NCI-H2196 (cell line): ENCODE measurements at regions not wholly inside any gene's neighbourhood (a gene's known extent, or its start where the extent isn't known, plus 50 kb on each side); places are given as distances from the start of the nearest gene placed in this dataset.

Experiments used
- DNase-seq: peaks from one replicate; lab custom pipeline; 2025; ENCODE audit not compliant: unreplicated experiment; lab: John Stamatoyannopoulos, UW

- no peak for DNase-seq
Observed at GRCh38 chr6:133630651-133631050, 258.3 kb upstream of the TCF21 start.

GRCh38 chr6:133631421-133631820 lies 257.5 kb upstream of the TCF21 start:
- DNase-seq: no peak

- DNase-seq: no peak
Observed at GRCh38 chr6:133632206-133632605, 256.7 kb upstream of the TCF21 start.

DNA sequence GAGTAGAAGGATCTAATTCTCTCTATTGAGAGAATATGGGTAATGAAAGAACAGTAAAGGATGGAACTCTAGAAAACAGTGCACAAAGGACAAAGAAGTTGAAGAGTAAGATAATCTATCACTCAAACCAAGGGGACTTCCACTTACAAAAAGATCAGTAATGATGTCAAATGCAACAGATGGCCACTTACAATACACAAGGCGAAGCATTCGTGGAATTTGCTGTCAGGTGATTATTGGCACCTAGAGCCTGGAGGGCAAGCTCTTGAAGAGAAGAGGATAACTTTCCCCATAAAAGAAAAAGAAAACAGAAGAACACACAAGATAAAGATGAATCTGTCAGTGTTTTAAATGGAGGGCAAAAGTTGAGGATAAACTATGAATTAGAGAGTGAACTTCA lies 256.0 kb upstream of the TCF21 start:
- DNase-seq: no peak

DNA sequence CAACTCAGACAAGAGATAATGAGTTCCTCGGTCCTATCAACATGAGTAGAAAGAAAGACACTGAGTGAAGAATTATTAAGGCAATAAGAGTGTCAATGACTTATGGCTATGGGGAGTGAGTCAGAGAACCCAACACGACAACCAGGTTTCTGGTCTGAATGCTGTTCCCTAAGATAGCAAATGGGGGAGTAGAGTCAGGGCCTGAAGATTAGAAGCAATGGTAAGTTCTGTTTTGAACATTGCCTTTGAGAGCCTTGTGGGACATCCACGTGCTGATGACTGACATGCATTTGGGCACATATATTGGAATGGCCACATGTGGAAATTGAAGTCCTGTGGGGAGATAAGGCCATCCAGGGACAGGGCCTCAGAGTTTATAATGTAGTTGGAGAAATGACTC lies 254.4 kb upstream of the TCF21 start:
- no peak for DNase-seq

DNA sequence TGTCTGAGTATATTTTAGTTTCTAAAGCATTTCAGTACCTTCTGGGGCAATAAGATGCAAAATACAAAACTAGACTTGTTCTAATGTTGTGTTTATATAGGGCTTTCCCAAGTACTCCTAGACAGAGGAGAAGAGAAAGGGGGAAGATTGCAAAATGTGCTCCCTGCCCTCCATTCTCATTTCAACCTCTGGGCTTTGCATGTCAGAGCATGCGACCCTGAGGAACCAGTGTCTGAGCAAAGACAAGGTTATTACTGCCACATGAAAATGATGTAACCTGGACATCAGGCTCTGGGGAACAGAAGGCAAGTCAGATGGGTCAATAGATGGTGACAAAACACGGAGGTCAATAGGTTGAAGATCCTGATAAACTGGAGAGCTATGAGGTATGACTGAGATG lies 253.5 kb upstream of the TCF21 start:
- no peak for DNase-seq

DNA sequence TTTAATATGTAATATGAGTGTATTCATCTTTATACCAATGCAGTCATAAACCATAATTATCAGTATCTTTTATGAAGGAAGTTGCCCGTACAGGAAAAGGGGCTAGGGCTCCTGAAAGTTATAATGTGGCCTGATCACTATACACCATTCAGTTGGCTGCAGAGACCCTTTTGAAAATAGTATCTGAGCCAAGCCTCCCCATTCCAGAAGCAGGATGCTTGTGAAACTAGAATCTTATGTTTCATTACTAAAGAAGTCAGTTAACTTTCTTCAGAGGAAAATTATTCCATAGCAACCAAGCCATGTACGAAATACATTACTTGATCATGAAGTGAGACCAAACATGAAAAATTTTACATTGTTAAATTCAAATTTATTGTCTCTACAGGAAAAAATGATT lies 251.5 kb upstream of the TCF21 start:
- DNase-seq: no peak

DNA sequence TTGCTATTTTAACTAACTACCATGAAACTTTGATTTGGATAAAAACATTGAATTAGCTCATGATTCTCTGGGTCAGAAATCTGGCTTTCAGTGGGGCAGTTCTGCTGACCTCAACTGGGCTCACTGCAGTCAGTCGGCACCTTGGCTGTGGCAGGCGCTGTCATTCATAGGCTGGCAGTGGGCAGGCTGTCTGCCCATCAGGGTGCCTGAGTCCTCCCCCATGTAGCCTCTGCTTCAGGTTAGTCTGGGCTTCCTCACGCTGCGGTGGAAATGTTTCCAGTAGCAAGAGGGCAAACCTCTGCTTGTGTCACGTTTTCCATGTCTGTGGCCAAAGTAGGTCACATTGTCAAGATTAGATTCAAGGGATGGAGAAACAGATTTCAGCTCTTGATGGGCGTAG lies 251.0 kb upstream of the TCF21 start:
- no peak for DNase-seq

DNA sequence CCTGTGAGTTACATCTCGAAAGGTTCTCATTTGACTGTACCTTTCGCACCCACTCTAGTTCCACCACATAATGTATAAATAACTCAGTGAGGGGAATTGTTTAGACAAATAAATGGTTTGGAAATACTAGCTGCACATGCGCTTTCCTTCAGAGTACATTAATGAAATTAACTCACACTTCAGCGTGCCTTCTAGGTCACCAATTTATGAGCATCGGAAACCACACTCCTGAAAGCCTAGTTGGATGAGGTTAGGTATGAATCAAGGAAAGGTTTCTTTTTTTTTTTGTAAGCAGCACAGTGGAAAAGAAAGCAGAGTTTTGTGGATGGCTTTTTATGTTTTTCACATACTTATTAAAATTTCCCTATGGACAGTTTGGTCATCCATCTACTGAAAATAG lies 247.8 kb upstream of the TCF21 start:
- DNase-seq: no peak

GRCh38 chr6:133644548-133644891 lies 244.4 kb upstream of the TCF21 start:
- no peak for DNase-seq

DNA sequence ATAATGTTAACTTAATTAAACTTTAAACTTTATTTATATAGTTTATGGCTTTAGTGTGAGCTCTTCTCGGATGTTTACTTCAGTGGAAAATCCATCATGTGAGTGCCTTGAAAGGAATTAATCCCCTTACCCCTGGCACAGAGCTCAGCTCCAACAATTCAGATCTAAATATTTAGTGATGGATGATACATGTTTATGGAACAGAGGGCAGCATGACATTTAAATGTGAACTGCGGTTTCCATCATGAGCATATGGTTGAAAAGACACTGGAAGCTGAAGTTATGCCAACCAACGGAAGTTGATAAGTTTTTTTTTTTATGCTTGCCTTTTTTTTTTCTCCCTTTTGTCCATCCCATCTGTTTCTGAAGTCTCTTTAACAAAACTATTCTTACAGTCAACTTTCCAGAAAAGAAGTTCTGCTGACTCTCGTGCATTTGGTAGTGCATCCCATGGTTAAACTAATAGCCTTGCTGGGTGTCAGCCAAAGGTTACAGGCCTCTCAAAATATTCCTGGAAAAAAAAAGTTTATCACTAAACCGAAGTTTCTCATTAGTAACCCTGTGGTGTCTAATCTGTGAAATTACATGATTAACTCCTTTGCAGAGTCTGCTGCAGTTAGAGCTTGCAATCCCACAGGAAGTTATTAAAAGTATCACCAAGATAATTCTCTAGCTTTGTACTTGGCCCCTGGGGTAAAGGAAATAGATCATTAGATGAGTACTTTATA lies 243.9 kb upstream of the TCF21 start:
- no peak for DNase-seq

GRCh38 chr6:133645966-133646740 lies 242.8 kb upstream of the TCF21 start:
- no peak for DNase-seq

GRCh38 chr6:133648581-133648980 lies 240.3 kb upstream of the TCF21 start:
- no peak for DNase-seq

DNA sequence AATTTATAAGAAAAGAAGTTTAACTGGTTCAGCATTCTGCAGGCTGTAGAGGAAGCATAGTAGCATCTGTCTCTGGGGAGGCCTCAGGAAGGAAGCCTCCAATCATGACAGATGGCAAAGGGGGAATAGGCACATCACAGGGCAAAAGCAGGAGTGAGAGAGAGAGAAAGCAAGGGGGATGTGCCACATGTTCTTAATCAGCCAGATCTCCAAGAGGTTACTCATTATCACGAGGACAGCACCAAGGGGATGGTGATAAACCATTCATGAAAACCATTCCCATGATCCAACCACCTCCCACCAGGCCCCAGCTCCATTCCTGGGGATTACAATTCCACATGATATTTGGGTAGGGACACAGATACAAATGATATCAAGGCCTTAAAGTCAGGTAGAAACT lies 217.5 kb upstream of the TCF21 start:
- no peak for DNase-seq

- DNase-seq: no peak
Observed at GRCh38 chr6:133673056-133673455, 215.9 kb upstream of the TCF21 start.

GRCh38 chr6:133674661-133675060 lies 214.3 kb upstream of the TCF21 start:
- DNase-seq: no peak

DNA sequence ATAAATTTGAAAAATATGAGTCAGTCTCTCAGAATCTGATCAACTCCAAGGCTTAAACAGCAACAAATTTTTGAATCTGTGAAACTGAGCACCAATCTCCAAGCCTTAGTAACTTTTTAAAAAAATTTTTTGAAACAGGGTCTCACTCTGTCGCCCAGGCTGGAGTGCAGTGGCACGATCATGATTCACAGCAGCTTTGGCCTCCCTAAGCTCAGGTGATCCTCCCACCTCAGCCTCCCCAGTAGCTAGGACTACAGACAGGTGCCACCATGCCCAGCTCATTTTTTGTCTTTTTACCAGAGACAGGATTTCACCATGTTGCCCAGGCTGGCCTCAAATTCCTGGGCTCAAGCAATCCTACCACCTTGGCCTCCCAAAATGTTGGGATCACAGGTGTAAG lies 207.9 kb upstream of the TCF21 start:
- no peak for DNase-seq

GRCh38 chr6:133681891-133682290 lies 207.0 kb upstream of the TCF21 start:
- DNase-seq: no peak

- DNase-seq: no peak
Observed at GRCh38 chr6:133682506-133683307, 206.2 kb upstream of the TCF21 start.

GRCh38 chr6:133683308-133683580 lies 205.7 kb upstream of the TCF21 start:
- DNase-seq: no peak

- no peak for DNase-seq
Observed at GRCh38 chr6:133683606-133684005, 205.3 kb upstream of the TCF21 start.
